Pancreas (tissue), 10 donors: ENCODE measurements at regions not wholly inside any gene's neighbourhood (a gene's known extent, or its start where the extent isn't known, plus 50 kb on each side); places are given as distances from the start of the nearest gene placed in this dataset.

Experiments
- ATAC-seq, 4 donors: fragments of 200-7000 bp; cut with Tn5 transposase; one replicate each; pipeline versions ENCODE4 v1.8.0 to v1.9.1; 2020; ENCODE audit warnings: mild to moderate bottlenecking in 4 of 4, moderate library complexity in 4 of 4
- DNase-seq, 6 donors: peaks; one replicate each; pipeline ENCODE4 v3.0.0-alpha.2; 2020
- FAIRE-seq: peaks from 2 replicates; lab custom pipeline; 2012; peaks lifted over from hg19 to GRCh38; lab: Jason Lieb, UNC
- H3K27ac ChIP-seq, 4 donors: fragments of 200-600 bp; sonication (generic); 1 replicate in 3 of 4; 2 replicates in 1 of 4; pipeline versions ENCODE4 v1.5.0 to v1.8.0; 2020
- H3K27me3 ChIP-seq, 4 donors: fragments of 200-600 bp; one replicate each; pipeline ENCODE4 v1.8.0; 2021
- H3K36me3 ChIP-seq, 3 donors: fragments of 200-600 bp; sonication (generic) in 1 of 3; one replicate each; pipeline versions ENCODE4 v1.5.0 to v1.8.0; 2020 to 2021
- H3K4me1 ChIP-seq, 3 donors: fragments of 200-600 bp; one replicate each; pipeline ENCODE4 v1.8.0; 2021
- H3K4me3 ChIP-seq, 4 donors: fragments of 200-600 bp; sonication (generic) in 2 of 4; one replicate each; pipeline versions ENCODE4 v1.5.0 to v1.8.0; 2020 to 2021
- H3K9me3 ChIP-seq, 4 donors: fragments of 200-600 bp; one replicate each; pipeline ENCODE4 v1.8.0; 2021
- CTCF ChIP-seq, 4 donors: fragments of 200-600 bp; sonication (generic) in 3 of 4; IDR thresholded peaks; one replicate each; pipeline versions ENCODE4 v1.5.0 to v1.8.0; 2021; ENCODE audit warnings: antibody characterized with exemption in 4 of 4
- WGBS, 2 donors: extraction: QIAGEN DNeasy Blood & Tissue Kit; methylation state at CpG; one replicate each; pipeline ENCODE4 v1.1.7; 2013; 5-methylcytosine and 5-hydroxymethylcytosine counted together
- intact Hi-C, 3 donors: fragments of 100-400 bp; cut with DNase I; formaldehyde crosslinking; loops; one replicate each; pipeline versions ENCODE4 v1.11.1 to v1.14.2; 2022
- donor health status: healthy with polysubstance abuse.
- donor health status: DM: no; HTN: no; CAD: no; lungs with moderate emphysema.
- donor health status: DM: no; HTN: no; CAD: no.
- donor health status: control.
- donor health status: control.
- donor health status: Bipolar disorder and iron deficiency.
- donor health status: DM: yes; HTN: yes; CAD: no.
- donor health status: DM: no; HTN: no; CAD: no.
- donor health status: DM: no; HTN: no; CAD: no.
- donor health status: DM: yes; HTN: yes; CAD: no.

GRCh38 chr3:54065140-54065539 lies 57.2 kb upstream of the CACNA2D3 start:
- no peak overlapping the region for H3K4me3 ChIP-seq
- H3K27me3 ChIP-seq = no peaks in the 10 kb centered on the region
- ATAC-seq = peak in 1 of 4 donors; percentile 49
- no peaks in the 10 kb centered on the region for H3K9me3 ChIP-seq
- no peak for DNase-seq
- no peak for FAIRE-seq
- WGBS, 2 donors = 51% methylated on average over 4 of the region's 4 CpGs
- intact Hi-C loops = no loop called here
- no peaks in the 10 kb centered on the region for H3K36me3 ChIP-seq
- H3K4me1 ChIP-seq = no peaks in the 10 kb centered on the region
- TF ChIP-seq CTCF (IDR thresholded peaks at IDR 0.05) = no peak
- no peak overlapping the region for H3K27ac ChIP-seq

- H3K36me3 ChIP-seq = no peaks in the 10 kb centered on the region
- TF ChIP-seq CTCF (IDR thresholded peaks at IDR 0.05) = no peak
- H3K27ac ChIP-seq = no peak overlapping the region
- FAIRE-seq (no peak), DNase-seq (no peak), ATAC-seq (no peak)
- 74 to 81% methylated on average over 8 of the region's 8 CpGs for WGBS, 2 donors
- no peaks in the 10 kb centered on the region for H3K4me1 ChIP-seq
- H3K27me3 ChIP-seq = no peaks in the 10 kb centered on the region
- no peaks in the 10 kb centered on the region for H3K9me3 ChIP-seq
- H3K4me3 ChIP-seq = no peak overlapping the region
- intact Hi-C loops = no loop called here
Measured at GRCh38 chr3:54064486-54064885, 57.9 kb upstream of the CACNA2D3 start.

- Histone ChIP-seq H3K4me1 (no peaks in the 10 kb centered on the region), H3K9me3 (no peaks in the 10 kb centered on the region), H3K27me3 (no peaks in the 10 kb centered on the region), H3K4me3 (no peak overlapping the region), H3K36me3 (no peaks in the 10 kb centered on the region), H3K27ac (no peak overlapping the region)
- no peak for ATAC-seq
- no peak for TF ChIP-seq CTCF (IDR thresholded peaks at IDR 0.05)
- no peak for FAIRE-seq
- intact Hi-C loops = no loop called here
- no peak for DNase-seq
- WGBS, 2 donors = 79 to 88% methylated on average over 3 of the region's 3 CpGs
Measured at GRCh38 chr3:54062546-54062945, 59.8 kb upstream of the CACNA2D3 start.

GRCh38 chr3:54056521-54056920 lies 65.8 kb upstream of the CACNA2D3 start:
- no peaks in the 10 kb centered on the region for H3K4me1 ChIP-seq
- intact Hi-C loops = no loop called here
- H3K36me3 ChIP-seq = no peaks in the 10 kb centered on the region
- H3K27me3 ChIP-seq = no peaks in the 10 kb centered on the region
- DNase-seq (no peak), FAIRE-seq (no peak), ATAC-seq (no peak)
- no peaks in the 10 kb centered on the region for H3K9me3 ChIP-seq
- no peak overlapping the region for H3K4me3 ChIP-seq
- WGBS, 2 donors = 81 to 86% methylated on average over 2 of the region's 2 CpGs
- no peak for TF ChIP-seq CTCF (IDR thresholded peaks at IDR 0.05)
- no peak overlapping the region for H3K27ac ChIP-seq

- Histone ChIP-seq H3K27me3 (no peaks in the 10 kb centered on the region), H3K9me3 (no peaks in the 10 kb centered on the region), H3K4me1 (no peaks in the 10 kb centered on the region), H3K27ac (no peak overlapping the region), H3K4me3 (no peak overlapping the region), H3K36me3 (no peaks in the 10 kb centered on the region)
- WGBS, 2 donors = 88 to 89% methylated on average over 4 of the region's 4 CpGs
- TF ChIP-seq CTCF (IDR thresholded peaks at IDR 0.05) = no peak
- ATAC-seq (no peak), DNase-seq (no peak), FAIRE-seq (no peak)
- intact Hi-C loops = no loop called here
Measured at GRCh38 chr3:54053882-54054281, 68.5 kb upstream of the CACNA2D3 start.
